ENCODE measurements at regions not wholly inside any gene's neighbourhood (a gene's known extent, or its start where the extent isn't known, plus 50 kb on each side); places are given as distances from the start of the nearest gene placed in this dataset.
"Not testable (repeated sequence)": the region's sequence is repeated elsewhere in the genome, so short reads cannot be mapped to it uniquely, and the experiment has no call there.

DNA sequence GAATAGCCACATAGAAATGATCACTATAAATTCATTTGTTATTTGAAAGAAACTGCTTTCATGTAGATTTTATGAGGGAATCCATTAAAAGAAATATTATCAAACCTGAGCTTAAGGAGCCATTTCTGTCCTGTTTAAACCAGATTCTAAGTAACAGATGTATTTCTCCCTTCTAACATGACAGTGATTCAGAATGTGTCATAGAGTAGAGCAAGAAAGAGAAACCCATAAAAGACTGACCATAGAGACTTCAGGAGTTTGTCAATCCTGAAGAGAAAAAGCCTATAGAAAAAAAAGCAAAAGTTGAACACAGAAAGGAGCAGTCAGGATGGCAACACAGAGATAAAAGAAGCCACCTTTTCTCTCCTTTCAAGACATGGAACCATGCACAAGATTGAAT, 390.6 kb downstream of the PRIM2 start:
- ATAC-seq: not testable (repeated sequence)

DNA sequence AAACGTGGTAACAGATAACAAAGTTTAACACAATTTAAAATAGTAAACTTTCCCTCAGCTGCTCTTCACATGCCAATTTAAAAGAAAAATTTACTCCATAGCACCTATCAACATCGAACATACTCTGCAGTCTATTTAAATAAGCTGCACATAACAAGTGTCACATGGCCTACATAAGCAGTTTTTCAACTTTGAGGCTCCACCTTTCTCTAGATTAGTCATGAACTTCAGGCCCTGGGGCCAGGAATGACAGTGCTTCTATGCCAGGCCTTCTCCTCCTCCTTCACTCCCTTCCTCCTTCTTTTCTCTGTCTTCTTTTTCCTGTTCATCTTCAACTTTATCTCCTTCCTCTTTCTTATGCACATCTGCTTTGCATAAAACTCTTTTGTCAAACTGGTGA, 405.1 kb downstream of the PRIM2 start:
- not testable (repeated sequence) for ATAC-seq

DNA sequence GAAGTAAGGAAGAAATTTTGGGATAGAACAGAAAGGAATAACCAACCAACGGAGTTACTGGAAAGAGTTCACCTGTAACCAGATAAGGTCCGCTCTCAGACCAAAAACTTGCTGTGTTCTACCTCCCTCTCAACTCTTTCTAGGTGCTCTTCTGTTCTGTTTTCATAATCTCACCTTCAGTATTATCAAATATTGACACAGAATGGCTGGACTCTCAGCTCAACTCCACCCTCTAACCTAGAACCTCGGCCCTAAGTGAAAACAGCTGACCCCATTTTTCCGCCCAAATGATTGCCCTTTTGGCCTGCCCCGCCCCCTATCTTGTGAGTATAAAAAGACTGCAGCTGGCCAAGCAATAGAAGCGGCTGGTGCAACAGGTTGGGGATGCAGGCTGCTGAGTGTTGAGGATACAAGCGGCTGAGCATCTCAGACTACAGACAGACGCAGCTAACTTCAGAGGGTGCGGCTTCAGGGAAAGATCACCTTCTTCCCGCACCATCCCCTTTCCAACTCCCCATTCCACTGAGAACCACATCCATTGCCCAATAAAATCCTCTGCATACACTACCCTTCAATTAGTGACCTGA, 406.5 kb downstream of the PRIM2 start:
- not testable (repeated sequence) for ATAC-seq

DNA sequence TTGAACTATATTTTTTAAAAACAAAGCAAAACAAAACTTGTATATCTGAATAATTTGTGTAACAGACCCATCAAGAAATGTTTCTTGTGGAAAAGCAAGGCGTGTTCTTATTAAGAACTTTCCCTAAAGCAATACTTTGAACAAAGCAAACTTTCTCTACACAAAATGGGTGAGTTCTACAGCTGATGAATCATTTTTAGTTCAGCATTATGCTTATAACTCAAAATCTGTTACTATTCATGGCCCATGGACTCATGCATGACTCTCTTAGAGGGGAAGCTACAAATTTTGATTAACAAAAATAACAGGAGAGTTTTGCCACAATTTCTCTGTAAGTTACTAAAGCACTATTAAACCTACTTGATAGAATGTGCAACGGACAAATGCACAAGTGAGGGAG, 412.0 kb downstream of the PRIM2 start:
- ATAC-seq: not testable (repeated sequence)

DNA sequence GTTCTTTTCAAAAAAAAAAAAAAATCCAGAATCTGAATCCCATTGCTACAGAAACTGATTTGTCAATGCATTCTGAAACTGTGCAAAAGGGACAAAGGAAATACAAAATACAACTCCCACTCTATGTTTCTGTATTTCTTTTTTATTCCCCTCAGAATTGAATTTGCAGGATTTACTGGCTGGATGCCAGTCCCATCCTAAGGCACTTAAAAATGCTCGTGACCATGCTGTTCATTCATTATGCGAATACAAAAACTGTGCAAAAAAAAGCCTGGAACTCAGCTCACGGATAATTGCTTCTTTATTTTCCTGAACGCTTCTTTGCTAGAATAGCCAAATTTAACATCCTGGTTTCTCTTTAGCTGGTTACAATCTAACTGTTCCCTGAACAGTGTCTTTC, 413.3 kb downstream of the PRIM2 start:
- not testable (repeated sequence) for ATAC-seq

DNA sequence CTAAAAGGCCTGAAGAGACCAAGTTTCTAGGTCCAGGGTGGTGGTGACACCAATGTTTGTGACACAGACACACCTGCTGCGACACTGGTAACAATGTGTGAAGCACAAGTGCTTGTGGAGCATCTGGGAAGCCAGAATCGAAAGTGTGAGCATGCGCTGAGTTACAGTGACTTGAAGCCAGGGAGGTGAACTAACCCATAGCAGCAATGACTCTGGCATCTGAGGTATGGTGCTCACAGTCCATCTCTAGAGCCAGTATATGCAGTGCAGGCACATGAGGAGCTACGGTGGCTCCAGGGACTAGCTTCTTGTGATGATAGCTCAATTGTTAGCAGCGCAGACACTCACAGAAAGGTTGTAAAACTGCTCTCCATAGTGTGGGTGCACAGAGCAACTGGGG, 430.3 kb downstream of the PRIM2 start:
- not testable (repeated sequence) for ATAC-seq

DNA sequence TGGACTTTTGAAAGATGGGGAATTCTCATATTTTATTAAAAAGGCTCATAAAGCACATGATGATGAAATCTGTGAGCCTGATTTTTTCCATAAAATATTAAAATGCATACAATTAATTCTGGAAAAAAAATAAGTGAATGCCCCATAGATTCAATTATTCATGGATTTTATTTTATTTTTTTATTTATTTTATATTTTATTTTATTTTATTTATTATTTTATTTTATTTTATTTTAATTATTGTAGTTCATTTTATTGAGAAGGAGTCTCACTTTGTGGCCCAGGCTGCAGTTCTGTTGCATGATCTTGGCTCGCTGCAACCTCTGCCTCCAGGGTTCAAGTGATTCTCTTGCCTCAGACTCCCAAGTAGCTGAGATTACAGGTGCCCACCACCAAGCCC, 442.4 kb downstream of the PRIM2 start:
- not testable (repeated sequence) for ATAC-seq

DNA sequence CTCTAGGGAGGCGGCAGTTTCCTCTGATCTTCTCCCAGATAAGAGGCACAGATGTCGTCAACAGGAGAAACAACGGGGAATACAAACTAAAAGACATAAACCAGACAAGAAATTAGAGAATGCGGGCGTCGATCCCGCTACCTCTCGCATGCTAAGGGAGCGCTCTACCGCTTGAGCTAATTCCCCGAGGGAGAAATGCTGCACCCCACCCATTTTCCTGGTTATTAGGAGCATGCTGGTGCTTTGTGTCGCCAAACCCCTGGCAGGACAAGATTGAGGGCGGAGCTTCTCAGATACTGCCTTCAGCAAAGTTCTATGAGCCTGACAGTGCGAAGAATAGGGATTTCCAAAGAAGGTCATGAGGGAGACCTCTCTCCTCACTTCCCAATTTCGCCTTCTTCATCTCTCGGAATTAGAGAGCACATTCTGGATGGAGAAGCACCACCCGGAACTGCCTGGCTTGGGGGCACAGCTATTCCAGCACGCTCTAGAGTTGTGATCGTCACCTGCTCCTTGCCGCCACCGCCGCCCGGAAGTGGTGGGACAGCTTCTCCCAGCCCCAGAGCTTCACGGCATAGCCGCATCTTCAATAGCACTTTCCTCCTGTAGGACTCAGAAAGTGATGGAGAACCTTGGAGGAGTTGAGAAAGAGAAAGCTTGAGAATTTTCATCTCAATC, 475.4 kb downstream of the PRIM2 start:
- ATAC-seq: not testable (repeated sequence)

DNA sequence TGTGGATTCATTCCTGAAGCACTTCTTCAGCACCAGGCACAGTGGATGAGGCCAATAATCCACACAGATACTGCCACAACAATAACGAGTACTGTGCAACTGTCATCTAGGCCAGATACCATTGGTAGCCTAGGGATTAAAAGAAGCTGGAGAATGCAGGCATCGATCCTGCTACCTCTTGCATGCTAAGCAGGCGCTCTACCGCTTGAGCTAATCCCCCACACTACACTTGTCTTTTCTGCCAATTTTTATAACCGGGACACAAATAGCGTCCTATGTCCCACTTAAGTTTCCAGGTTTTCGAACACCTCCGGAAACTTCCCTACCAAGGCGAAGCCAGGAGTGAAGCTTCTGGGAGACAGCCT, 475.9 kb downstream of the PRIM2 start:
- not testable (repeated sequence) for ATAC-seq

DNA sequence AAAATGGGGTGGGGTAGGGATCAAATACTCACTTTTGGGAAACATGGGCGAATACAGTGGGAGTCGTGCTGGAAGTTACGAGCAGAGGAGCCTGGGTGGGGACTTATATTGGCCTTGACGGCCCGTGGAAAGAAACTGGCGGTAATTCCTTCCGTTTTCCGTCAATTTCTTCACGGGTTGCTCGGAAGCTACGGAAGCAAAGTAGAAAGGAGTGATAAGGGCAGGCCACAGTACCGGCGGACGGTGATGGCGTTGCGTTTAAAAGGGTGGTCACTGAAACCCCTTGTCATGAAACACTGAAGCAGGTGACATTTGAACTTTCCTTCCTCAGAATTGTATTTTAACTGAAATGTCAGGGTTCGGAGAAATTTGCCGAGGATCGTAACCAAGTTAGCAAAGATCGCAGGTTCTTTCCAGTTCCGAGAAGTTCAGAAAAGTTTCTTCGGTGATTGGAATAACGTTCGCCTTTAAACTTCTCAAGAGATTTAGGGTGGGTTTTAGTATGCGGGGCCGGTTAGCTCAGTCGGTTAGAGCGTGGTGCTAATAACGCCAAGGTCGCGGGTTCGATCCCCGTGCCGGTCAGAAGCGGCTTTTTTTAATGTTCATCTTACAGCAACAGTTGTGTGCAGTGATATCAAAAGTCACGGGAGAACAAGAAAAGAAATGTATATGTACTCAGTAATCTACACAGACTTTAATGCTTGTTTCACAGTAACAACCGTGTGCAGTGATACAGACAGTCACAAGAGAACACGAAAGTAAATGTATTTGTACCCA, 482.5 kb downstream of the PRIM2 start:
- peak; percentile 75 for ATAC-seq

DNA sequence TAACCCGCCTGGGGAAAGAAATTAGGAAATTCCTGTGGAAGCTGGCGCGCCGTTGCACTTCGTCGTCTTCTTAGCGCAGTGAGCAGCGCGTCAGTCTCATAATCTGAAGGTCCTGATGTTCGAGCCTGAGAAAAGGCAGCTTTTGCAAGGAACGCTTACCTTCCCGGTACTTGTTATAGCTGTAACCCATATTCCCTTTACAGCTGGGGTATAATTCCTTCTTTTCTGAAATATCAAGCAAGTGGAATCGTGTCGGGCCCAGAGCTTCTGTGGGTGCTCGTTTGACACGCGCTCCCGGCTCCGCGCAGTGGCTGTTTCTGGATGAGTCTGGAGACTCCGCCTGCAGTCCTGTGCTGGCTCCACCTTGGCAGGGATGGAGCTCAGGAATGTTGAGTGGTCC, 491.2 kb downstream of the PRIM2 start:
- ATAC-seq: peak; percentile 56; the same call in 1 of the 3 replicates

DNA sequence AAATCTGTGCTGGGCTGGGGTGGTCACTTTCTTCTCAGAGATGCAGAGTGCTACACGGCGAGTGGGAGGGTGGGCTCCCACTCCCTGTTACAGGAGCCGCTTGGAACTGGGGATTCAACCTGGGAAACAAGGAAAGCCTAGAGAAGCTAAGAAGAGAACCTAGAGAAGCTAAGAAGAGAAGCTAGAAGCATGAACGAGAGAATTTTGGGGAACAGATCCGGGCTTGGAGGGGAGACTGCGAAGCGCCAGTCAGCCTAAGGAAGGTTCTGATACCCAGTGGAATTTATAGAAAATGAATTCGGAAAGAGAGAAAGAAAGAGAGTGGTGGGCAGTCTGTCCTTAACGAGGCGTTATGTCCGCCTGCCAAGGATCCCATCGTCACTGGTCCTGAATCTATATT, 492.0 kb downstream of the PRIM2 start:
- not testable (repeated sequence) for ATAC-seq

DNA sequence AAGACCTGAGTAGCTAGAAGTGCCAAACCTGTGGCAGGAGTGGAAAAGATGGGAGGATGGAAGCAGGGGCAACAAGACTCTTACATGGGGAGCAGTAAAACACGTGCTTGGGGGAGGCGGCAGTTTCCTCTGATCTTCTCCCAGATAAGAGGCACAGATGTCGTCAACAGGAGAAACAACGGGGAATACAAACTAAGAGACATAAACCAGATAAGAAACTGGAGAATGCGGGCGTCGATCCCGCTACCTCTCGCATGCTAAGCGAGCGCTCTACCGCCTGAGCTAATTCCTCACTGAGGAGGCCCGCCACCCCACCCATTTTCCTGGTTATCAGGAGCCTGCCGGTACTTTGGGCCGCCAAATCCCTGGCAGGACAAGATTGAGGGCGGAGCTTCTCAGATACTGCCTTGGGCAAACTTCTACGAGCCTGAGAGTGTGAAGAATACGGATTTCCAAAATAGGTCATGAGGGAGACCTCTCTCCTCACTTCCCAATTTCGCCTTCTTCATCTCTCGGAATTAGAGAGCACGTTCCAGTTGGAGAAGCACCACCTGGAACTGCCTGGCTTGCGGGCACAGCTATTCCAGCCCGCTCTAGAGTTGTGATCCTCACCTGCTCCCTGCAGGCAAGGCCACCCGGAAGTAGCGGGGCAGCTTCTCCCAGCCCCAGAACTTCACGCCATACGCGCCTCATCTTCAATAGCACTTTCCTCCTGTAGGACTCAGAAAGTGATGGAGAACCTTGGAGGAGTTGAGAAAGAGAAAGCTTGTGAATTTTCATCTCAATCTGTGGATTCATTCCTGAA, 496.0 kb downstream of the PRIM2 start:
- not testable (repeated sequence) for ATAC-seq

DNA sequence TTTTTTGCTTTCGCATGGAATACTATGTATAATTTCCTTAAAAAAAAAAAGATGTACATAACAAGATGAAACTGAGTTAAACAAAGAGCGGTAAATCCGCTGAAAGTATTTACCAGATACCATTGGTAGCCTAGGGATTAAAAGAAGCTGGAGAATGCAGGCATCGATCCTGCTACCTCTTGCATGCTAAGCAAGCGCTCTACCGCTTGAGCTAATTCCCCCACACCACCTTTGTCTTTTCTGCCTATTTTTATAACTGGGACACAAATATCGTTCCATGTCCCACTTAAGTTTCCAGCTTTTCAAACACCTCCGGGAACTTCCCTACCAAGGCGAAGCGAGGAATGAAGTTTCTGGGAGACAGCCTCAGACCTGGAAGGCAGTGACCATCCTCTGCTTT, 498.4 kb downstream of the PRIM2 start:
- not testable (repeated sequence) for ATAC-seq

DNA sequence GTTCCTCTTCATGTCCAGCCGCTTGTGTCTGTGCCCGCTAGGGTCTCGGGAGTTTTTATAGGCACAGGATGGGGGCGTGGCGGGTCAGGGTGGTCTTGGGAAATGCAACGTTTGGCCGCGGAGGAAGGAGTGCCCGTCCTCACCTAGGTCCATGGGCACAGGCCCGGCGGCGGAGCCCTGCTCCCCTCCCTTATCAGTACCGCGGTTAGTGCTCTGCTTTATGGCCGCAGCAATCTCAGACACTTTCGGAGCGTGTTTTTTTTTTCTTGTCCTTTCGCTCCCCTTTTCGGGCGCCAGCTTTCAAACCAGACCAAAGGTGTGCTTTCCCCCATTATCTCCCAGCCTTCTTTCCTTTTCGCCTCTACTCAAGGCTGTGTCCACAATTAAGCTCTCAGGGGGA, 503.9 kb downstream of the PRIM2 start:
- ATAC-seq: peak; percentile 71

DNA sequence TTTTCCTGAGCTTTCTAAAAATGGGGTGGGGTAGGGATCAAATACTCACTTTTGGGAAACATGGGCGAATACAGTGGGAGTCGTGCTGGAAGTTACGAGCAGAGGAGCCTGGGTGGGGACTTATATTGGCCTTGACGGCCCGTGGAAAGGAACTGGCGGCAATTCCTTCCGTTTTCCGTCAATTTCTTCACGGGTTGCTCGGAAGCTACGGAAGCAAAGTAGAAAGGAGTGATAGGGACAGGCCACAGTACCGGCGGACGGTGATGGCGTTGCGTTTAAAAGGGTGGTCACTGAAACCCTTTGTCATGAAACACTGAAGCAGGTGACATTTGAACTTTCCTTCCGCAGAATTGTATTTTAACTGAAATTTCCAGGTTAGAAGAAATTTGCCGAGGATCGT, 505.0 kb downstream of the PRIM2 start:
- not testable (repeated sequence) for ATAC-seq

DNA sequence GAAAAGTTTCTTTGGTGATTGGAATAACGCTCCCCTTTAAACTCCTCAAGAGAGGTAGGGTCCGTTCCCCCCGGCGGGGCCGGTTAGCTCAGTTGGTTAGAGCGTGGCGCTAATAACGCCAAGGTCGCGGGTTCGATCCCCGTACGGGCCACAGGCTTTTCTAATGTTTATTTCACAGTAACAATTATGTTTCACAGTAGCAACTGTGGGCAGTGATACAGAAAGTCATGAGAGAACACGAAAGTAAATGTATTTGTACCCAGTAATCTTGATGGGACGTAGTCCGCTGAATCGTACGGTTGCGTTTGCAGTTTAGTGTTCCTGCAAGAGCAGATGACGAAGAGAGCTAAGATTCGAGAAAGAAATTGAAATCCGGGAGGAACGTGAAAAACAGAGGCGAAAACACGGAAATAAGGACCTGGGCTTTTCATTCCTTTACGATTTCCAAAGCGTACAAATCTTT, 505.5 kb downstream of the PRIM2 start:
- ATAC-seq: no peak
- TF ChIP-seq, protein P1, sequence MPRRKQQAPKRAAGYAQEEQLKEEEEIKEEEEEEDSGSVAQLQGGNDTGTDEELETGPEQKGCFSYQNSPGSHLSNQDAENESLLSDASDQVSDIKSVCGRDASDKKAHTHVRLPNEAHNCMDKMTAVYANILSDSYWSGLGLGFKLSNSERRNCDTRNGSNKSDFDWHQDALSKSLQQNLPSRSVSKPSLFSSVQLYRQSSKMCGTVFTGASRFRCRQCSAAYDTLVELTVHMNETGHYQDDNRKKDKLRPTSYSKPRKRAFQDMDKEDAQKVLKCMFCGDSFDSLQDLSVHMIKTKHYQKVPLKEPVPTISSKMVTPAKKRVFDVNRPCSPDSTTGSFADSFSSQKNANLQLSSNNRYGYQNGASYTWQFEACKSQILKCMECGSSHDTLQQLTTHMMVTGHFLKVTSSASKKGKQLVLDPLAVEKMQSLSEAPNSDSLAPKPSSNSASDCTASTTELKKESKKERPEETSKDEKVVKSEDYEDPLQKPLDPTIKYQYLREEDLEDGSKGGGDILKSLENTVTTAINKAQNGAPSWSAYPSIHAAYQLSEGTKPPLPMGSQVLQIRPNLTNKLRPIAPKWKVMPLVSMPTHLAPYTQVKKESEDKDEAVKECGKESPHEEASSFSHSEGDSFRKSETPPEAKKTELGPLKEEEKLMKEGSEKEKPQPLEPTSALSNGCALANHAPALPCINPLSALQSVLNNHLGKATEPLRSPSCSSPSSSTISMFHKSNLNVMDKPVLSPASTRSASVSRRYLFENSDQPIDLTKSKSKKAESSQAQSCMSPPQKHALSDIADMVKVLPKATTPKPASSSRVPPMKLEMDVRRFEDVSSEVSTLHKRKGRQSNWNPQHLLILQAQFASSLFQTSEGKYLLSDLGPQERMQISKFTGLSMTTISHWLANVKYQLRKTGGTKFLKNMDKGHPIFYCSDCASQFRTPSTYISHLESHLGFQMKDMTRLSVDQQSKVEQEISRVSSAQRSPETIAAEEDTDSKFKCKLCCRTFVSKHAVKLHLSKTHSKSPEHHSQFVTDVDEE (CRISPR knock-in tag; IDR thresholded peaks at IDR 0.05): no peak
- no peak for TF ChIP-seq TCF4 (CRISPR knock-in tag; IDR thresholded peaks at IDR 0.05; ENCODE audit: borderline replicate concordance)
- TF ChIP-seq ZFP3 (CRISPR knock-in tag; IDR thresholded peaks at IDR 0.05): no peak
- no peak for TF ChIP-seq ZC3H10 (CRISPR knock-in tag; IDR thresholded peaks at IDR 0.05)
- TF ChIP-seq, protein P2, sequence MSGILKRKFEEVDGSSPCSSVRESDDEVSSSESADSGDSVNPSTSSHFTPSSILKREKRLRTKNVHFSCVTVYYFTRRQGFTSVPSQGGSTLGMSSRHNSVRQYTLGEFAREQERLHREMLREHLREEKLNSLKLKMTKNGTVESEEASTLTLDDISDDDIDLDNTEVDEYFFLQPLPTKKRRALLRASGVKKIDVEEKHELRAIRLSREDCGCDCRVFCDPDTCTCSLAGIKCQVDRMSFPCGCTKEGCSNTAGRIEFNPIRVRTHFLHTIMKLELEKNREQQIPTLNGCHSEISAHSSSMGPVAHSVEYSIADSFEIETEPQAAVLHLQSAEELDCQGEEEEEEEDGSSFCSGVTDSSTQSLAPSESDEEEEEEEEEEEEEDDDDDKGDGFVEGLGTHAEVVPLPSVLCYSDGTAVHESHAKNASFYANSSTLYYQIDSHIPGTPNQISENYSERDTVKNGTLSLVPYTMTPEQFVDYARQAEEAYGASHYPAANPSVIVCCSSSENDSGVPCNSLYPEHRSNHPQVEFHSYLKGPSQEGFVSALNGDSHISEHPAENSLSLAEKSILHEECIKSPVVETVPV (CRISPR knock-in tag; IDR thresholded peaks at IDR 0.05): no peak
- TF ChIP-seq ZNF8 (CRISPR knock-in tag; IDR thresholded peaks at IDR 0.05): no peak
- TF ChIP-seq ISL1 (CRISPR knock-in tag; IDR thresholded peaks at IDR 0.05): no peak

Measured in SK-N-SH treated with all-trans-retinoic acid at 6 μM for 48 hours (cell line).